ENCODE measurements at regions not wholly inside any gene's neighbourhood (a gene's known extent, or its start where the extent isn't known, plus 50 kb on each side); places are given as distances from the start of the nearest gene placed in this dataset.
A peak's percentile ranks its signal among the peaks of the same experiment; 100 is the strongest.

- intact Hi-C loops (cut with micrococcal nuclease), result no loop called here
- no peaks in the 10 kb centered on the region for H3K4me1 ChIP-seq (ENCODE audit: control insufficient read depth in 2 of 2, insufficient read depth in 2 of 2, low read length in 2 of 2)
Measured at GRCh38 chr15:70345251-70346019, 247.7 kb upstream of the TLE3 start.

GRCh38 chr15:70344666-70345065 lies 246.9 kb upstream of the TLE3 start:
- Mint-ChIP-seq H3K9me3 (no peaks in the 10 kb centered on the region), H3K36me3 (no peaks in the 10 kb centered on the region), H3K4me3 (no peak overlapping the region), H3K4me1 (peaks cover 0 to 4% (median 0%) of the 10 kb centered on the region in 7 donors), H3K27me3 (peaks cover 0 to 23% (median 0%) of the 10 kb centered on the region in 5 donors), H3K27ac (no peak overlapping the region)
- CTCF ChIA-PET, result no interaction called here
- H3K9me3 ChIP-seq (ENCODE audit: control insufficient read depth in 2 of 3, low read length in 3 of 3), result no peaks in the 10 kb centered on the region
- no peak overlapping the region for H3K27ac ChIP-seq (ENCODE audit: low read depth, low read length)
- intact Hi-C loops (cut with micrococcal nuclease), result no loop called here
- H3K4me3 ChIP-seq (ENCODE audit: low read length), result no peak overlapping the region
- no peaks in the 10 kb centered on the region for H3K27me3 ChIP-seq (ENCODE audit: control insufficient read depth in 2 of 2, insufficient read depth in 2 of 2, low read length in 2 of 2)
- no peak for DNase-seq
- POLR2A ChIA-PET, result interaction anchor here (0.7 kb wide), 1 partner anchor 357 kb away, joined by 3 read pairs; no protein-coding TSS in a partner anchor
- no peaks in the 10 kb centered on the region for H3K4me1 ChIP-seq (ENCODE audit: control insufficient read depth in 2 of 2, insufficient read depth in 2 of 2, low read length in 2 of 2)
- H3K36me3 ChIP-seq (ENCODE audit: control insufficient read depth in 2 of 3, insufficient read depth in 3 of 3, low read length in 3 of 3), result no peaks in the 10 kb centered on the region
- no peak for ATAC-seq

More at GRCh38 chr15:70345251-70346019, 247.7 kb upstream of the TLE3 start:
- ATAC-seq (no peak), DNase-seq (no peak)
- Mint-ChIP-seq H3K4me1 (peaks cover 0 to 4% (median 0%) of the 10 kb centered on the region in 7 donors), H3K27ac (no peak overlapping the region), H3K4me3 (no peak overlapping the region), H3K9me3 (no peaks in the 10 kb centered on the region), H3K27me3 (peaks cover 0 to 26% (median 0%) of the 10 kb centered on the region in 5 donors), H3K36me3 (no peaks in the 10 kb centered on the region)
- POLR2A ChIA-PET, result no interaction called here
- Histone ChIP-seq H3K27me3 (ENCODE audit: control insufficient read depth in 2 of 2, insufficient read depth in 2 of 2, low read length in 2 of 2) (no peaks in the 10 kb centered on the region), H3K9me3 (ENCODE audit: control insufficient read depth in 2 of 3, low read length in 3 of 3) (no peaks in the 10 kb centered on the region), H3K27ac (ENCODE audit: low read depth, low read length) (no peak overlapping the region), H3K36me3 (ENCODE audit: control insufficient read depth in 2 of 3, insufficient read depth in 3 of 3, low read length in 3 of 3) (no peaks in the 10 kb centered on the region), H3K4me3 (ENCODE audit: low read length) (no peak overlapping the region)
- CTCF ChIA-PET, result interaction anchor here (0.7 kb wide), 2 partner anchors 190 to 866 kb away, joined by 3 read pairs; no protein-coding TSS in a partner anchor

- ChIA-PET POLR2A (interaction anchor here (0.7 kb wide), 1 partner anchor 357 kb away, joined by 3 read pairs; no protein-coding TSS in a partner anchor), CTCF (no interaction called here)
- no peak for ATAC-seq
- Mint-ChIP-seq H3K27ac (no peak overlapping the region), H3K9me3 (no peaks in the 10 kb centered on the region), H3K36me3 (no peaks in the 10 kb centered on the region), H3K4me3 (no peak overlapping the region), H3K27me3 (peaks cover 0 to 18% (median 0%) of the 10 kb centered on the region in 5 donors), H3K4me1 (peaks cover 0 to 4% (median 0%) of the 10 kb centered on the region in 7 donors)
- Histone ChIP-seq H3K27ac (ENCODE audit: low read depth, low read length) (no peak overlapping the region), H3K4me3 (ENCODE audit: low read length) (no peak overlapping the region), H3K9me3 (ENCODE audit: control insufficient read depth in 2 of 3, low read length in 3 of 3) (no peaks in the 10 kb centered on the region), H3K27me3 (ENCODE audit: control insufficient read depth in 2 of 2, insufficient read depth in 2 of 2, low read length in 2 of 2) (no peaks in the 10 kb centered on the region), H3K4me1 (ENCODE audit: control insufficient read depth in 2 of 2, insufficient read depth in 2 of 2, low read length in 2 of 2) (no peaks in the 10 kb centered on the region), H3K36me3 (ENCODE audit: control insufficient read depth in 2 of 3, insufficient read depth in 3 of 3, low read length in 3 of 3) (no peaks in the 10 kb centered on the region)
- intact Hi-C loops (cut with micrococcal nuclease), result no loop called here
- no peak for DNase-seq
Measured at GRCh38 chr15:70343961-70344621, 246.4 kb upstream of the TLE3 start.

GRCh38 chr15:70342554-70343548 lies 245.1 kb upstream of the TLE3 start:
- H3K9me3 ChIP-seq (ENCODE audit: control insufficient read depth in 2 of 3, low read length in 3 of 3), result no peaks in the 10 kb centered on the region
- no peaks in the 10 kb centered on the region for H3K36me3 Mint-ChIP-seq
- ChIA-PET CTCF (no interaction called here), POLR2A (no interaction called here)
- H3K4me1 ChIP-seq (ENCODE audit: control insufficient read depth in 2 of 2, insufficient read depth in 2 of 2, low read length in 2 of 2), result no peaks in the 10 kb centered on the region
- no peak overlapping the region for H3K4me3 ChIP-seq (ENCODE audit: low read length)
- DNase-seq (no peak), ATAC-seq (no peak)
- peaks cover 0 to 7% (median 0%) of the 10 kb centered on the region in 5 donors for H3K27me3 Mint-ChIP-seq
- H3K27ac ChIP-seq (ENCODE audit: low read depth, low read length), result no peak overlapping the region
- no peak overlapping the region for H3K27ac Mint-ChIP-seq
- intact Hi-C loops (cut with micrococcal nuclease), result no loop called here
- no peaks in the 10 kb centered on the region for H3K9me3 Mint-ChIP-seq
- H3K4me1 Mint-ChIP-seq, result no peaks in the 10 kb centered on the region
- no peak overlapping the region for H3K4me3 Mint-ChIP-seq
- H3K27me3 ChIP-seq (ENCODE audit: control insufficient read depth in 2 of 2, insufficient read depth in 2 of 2, low read length in 2 of 2), result no peaks in the 10 kb centered on the region
- no peaks in the 10 kb centered on the region for H3K36me3 ChIP-seq (ENCODE audit: control insufficient read depth in 2 of 3, insufficient read depth in 3 of 3, low read length in 3 of 3)

- ChIA-PET POLR2A (no interaction called here), CTCF (no interaction called here)
- H3K9me3 Mint-ChIP-seq, result no peaks in the 10 kb centered on the region
Measured at GRCh38 chr15:70342141-70342540, 244.4 kb upstream of the TLE3 start.

GRCh38 chr15:70341566-70341965 lies 243.8 kb upstream of the TLE3 start:
- Mint-ChIP-seq H3K4me1 (peaks cover 0 to 3% (median 0%) of the 10 kb centered on the region in 7 donors), H3K4me3 (no peak overlapping the region), H3K27ac (no peak overlapping the region), H3K27me3 (no peaks in the 10 kb centered on the region), H3K9me3 (peaks cover 0 to 3% (median 0%) of the 10 kb centered on the region in 11 donors), H3K36me3 (peaks cover 0 to under 1% (median 0%) of the 10 kb centered on the region in 5 donors)
- ChIA-PET POLR2A (no interaction called here), CTCF (no interaction called here)
- Histone ChIP-seq H3K36me3 (ENCODE audit: control insufficient read depth in 2 of 3, insufficient read depth in 3 of 3, low read length in 3 of 3) (no peaks in the 10 kb centered on the region), H3K9me3 (ENCODE audit: control insufficient read depth in 2 of 3, low read length in 3 of 3) (no peaks in the 10 kb centered on the region), H3K4me1 (ENCODE audit: control insufficient read depth in 2 of 2, insufficient read depth in 2 of 2, low read length in 2 of 2) (no peaks in the 10 kb centered on the region), H3K4me3 (ENCODE audit: low read length) (no peak overlapping the region), H3K27me3 (ENCODE audit: control insufficient read depth in 2 of 2, insufficient read depth in 2 of 2, low read length in 2 of 2) (no peaks in the 10 kb centered on the region), H3K27ac (ENCODE audit: low read depth, low read length) (no peak overlapping the region)
- ATAC-seq (no peak), DNase-seq (peak in 1 of 9 donors; percentile 8)
- intact Hi-C loops (cut with micrococcal nuclease), result no loop called here

More at GRCh38 chr15:70342141-70342540, 244.4 kb upstream of the TLE3 start:
- Histone ChIP-seq H3K27ac (ENCODE audit: low read depth, low read length) (no peak overlapping the region), H3K36me3 (ENCODE audit: control insufficient read depth in 2 of 3, insufficient read depth in 3 of 3, low read length in 3 of 3) (no peaks in the 10 kb centered on the region), H3K27me3 (ENCODE audit: control insufficient read depth in 2 of 2, insufficient read depth in 2 of 2, low read length in 2 of 2) (no peaks in the 10 kb centered on the region), H3K4me3 (ENCODE audit: low read length) (no peak overlapping the region), H3K9me3 (ENCODE audit: control insufficient read depth in 2 of 3, low read length in 3 of 3) (no peaks in the 10 kb centered on the region), H3K4me1 (ENCODE audit: control insufficient read depth in 2 of 2, insufficient read depth in 2 of 2, low read length in 2 of 2) (no peaks in the 10 kb centered on the region)
- ATAC-seq, result no peak
- Mint-ChIP-seq H3K36me3 (no peaks in the 10 kb centered on the region), H3K27me3 (peaks cover 0 to 2% (median 0%) of the 10 kb centered on the region in 5 donors), H3K4me1 (no peaks in the 10 kb centered on the region), H3K27ac (no peak overlapping the region), H3K4me3 (no peak overlapping the region)
- intact Hi-C loops (cut with micrococcal nuclease), result no loop called here
- no peak for DNase-seq
